ENCODE measurements at regions not wholly inside any gene's neighbourhood (a gene's known extent, or its start where the extent isn't known, plus 50 kb on each side); places are given as distances from the start of the nearest gene placed in this dataset.
"Not testable (repeated sequence)": the region's sequence is repeated elsewhere in the genome, so short reads cannot be mapped to it uniquely, and the experiment has no call there.

GRCh38 chr21:23601549-23601948 lies 2005.7 kb downstream of the MRPL39 start:
- no peaks in the 10 kb centered on the region for H4K20me1 ChIP-seq
- no peaks in the 10 kb centered on the region for H3K36me3 ChIP-seq
- no peaks in the 10 kb centered on the region for H3K27me3 ChIP-seq
- no peak overlapping the region for H3K4me2 ChIP-seq
- no peak overlapping the region for H3K9ac ChIP-seq
- peaks cover 0 to 9% (median 4%) of the 10 kb centered on the region in 11 experiments; a peak in 6 of 22 replicates for H3K9me3 ChIP-seq (replicated peaks in 1 of 11)
- TF ChIP-seq Cebpa-rat (IDR thresholded peaks at IDR 0.05) = no peak
- no peak overlapping the region for H3K27ac ChIP-seq
- H3K4me1 ChIP-seq = no peaks in the 10 kb centered on the region
- no peak overlapping the region for H3K4me3 ChIP-seq

GRCh38 chr21:23593582-23593981 lies 2013.7 kb downstream of the MRPL39 start:
- H3K9me3 ChIP-seq (replicated peaks in 1 of 11) = no peaks in the 10 kb centered on the region
- no peak for TF ChIP-seq Cebpa-rat (IDR thresholded peaks at IDR 0.05)

GRCh38 chr21:23585419-23585818 lies 2021.9 kb downstream of the MRPL39 start:
- peak overlapping the region in 1 of 11 experiments; percentile 10; a peak in 1 of 22 replicates for H3K4me2 ChIP-seq
- H3K4me1 ChIP-seq = no peaks in the 10 kb centered on the region
- H3K27me3 ChIP-seq = no peaks in the 10 kb centered on the region
- no peaks in the 10 kb centered on the region for H4K20me1 ChIP-seq
- no peak for TF ChIP-seq Cebpa-rat (IDR thresholded peaks at IDR 0.05)
- H3K9ac ChIP-seq = no peak overlapping the region
- H3K27ac ChIP-seq = no peak overlapping the region
- no peaks in the 10 kb centered on the region for H3K36me3 ChIP-seq
- H3K4me3 ChIP-seq = no peak overlapping the region
- no peaks in the 10 kb centered on the region for H3K9me3 ChIP-seq (replicated peaks in 1 of 11)

More at GRCh38 chr21:23593582-23593981, 2013.7 kb downstream of the MRPL39 start:
- no peaks in the 10 kb centered on the region for H3K36me3 ChIP-seq
- H4K20me1 ChIP-seq = no peaks in the 10 kb centered on the region
- H3K4me2 ChIP-seq = no peak overlapping the region
- no peaks in the 10 kb centered on the region for H3K27me3 ChIP-seq
- no peak overlapping the region for H3K9ac ChIP-seq
- no peak overlapping the region for H3K27ac ChIP-seq
- H3K4me1 ChIP-seq = no peaks in the 10 kb centered on the region
- H3K4me3 ChIP-seq = no peak overlapping the region

- Histone ChIP-seq H3K36me3 (no peaks in the 10 kb centered on the region), H3K9ac (no peak overlapping the region), H3K27ac (no peak overlapping the region), H3K4me3 (no peak overlapping the region), H4K20me1 (no peaks in the 10 kb centered on the region), H3K9me3 (replicated peaks in 1 of 11) (no peaks in the 10 kb centered on the region), H3K4me1 (no peaks in the 10 kb centered on the region), H3K27me3 (no peaks in the 10 kb centered on the region), H3K4me2 (no peak overlapping the region)
- no peak for TF ChIP-seq Cebpa-rat (IDR thresholded peaks at IDR 0.05)
Observed at GRCh38 chr21:23579573-23579972, 2027.7 kb downstream of the MRPL39 start.

GRCh38 chr21:23578027-23578426 lies 2029.3 kb downstream of the MRPL39 start:
- Histone ChIP-seq H3K4me2 (no peak overlapping the region), H3K4me3 (no peak overlapping the region), H3K4me1 (no peaks in the 10 kb centered on the region), H3K9me3 (replicated peaks in 1 of 11) (no peaks in the 10 kb centered on the region), H3K27ac (no peak overlapping the region), H3K27me3 (no peaks in the 10 kb centered on the region), H3K9ac (no peak overlapping the region), H3K36me3 (no peaks in the 10 kb centered on the region), H4K20me1 (no peaks in the 10 kb centered on the region)
- no peak for TF ChIP-seq Cebpa-rat (IDR thresholded peaks at IDR 0.05)

- Histone ChIP-seq H3K36me3 (no peaks in the 10 kb centered on the region), H3K4me3 (no peak overlapping the region), H3K9ac (no peak overlapping the region), H4K20me1 (no peaks in the 10 kb centered on the region), H3K27ac (no peak overlapping the region), H3K27me3 (no peaks in the 10 kb centered on the region), H3K9me3 (replicated peaks in 1 of 11) (no peaks in the 10 kb centered on the region), H3K4me2 (no peak overlapping the region), H3K4me1 (no peaks in the 10 kb centered on the region)
- no peak for TF ChIP-seq Cebpa-rat (IDR thresholded peaks at IDR 0.05)
Observed at GRCh38 chr21:23574932-23575331, 2032.3 kb downstream of the MRPL39 start.

- H3K9me3 ChIP-seq (replicated peaks in 1 of 11); H3K4me2 ChIP-seq; H3K27ac ChIP-seq; H3K27me3 ChIP-seq; H4K20me1 ChIP-seq; H3K4me3 ChIP-seq; H3K36me3 ChIP-seq; H3K4me1 ChIP-seq; H3K9ac ChIP-seq: not testable (repeated sequence)
Observed at GRCh38 chr21:23548924-23549323, 2058.4 kb downstream of the MRPL39 start.

- Histone ChIP-seq H4K20me1 (no peaks in the 10 kb centered on the region), H3K9me3 (replicated peaks in 1 of 11) (no peaks in the 10 kb centered on the region), H3K27ac (no peak overlapping the region), H3K9ac (no peak overlapping the region), H3K4me1 (no peaks in the 10 kb centered on the region), H3K4me3 (no peak overlapping the region), H3K36me3 (no peaks in the 10 kb centered on the region), H3K27me3 (no peaks in the 10 kb centered on the region), H3K4me2 (no peak overlapping the region)
- no peak for TF ChIP-seq Cebpa-rat (IDR thresholded peaks at IDR 0.05)
Observed at GRCh38 chr21:23543333-23543732, 2063.9 kb downstream of the MRPL39 start.

GRCh38 chr21:23542097-23542496 lies 2065.2 kb downstream of the MRPL39 start:
- Histone ChIP-seq H3K4me1 (no peaks in the 10 kb centered on the region), H3K9ac (no peak overlapping the region), H3K4me3 (no peak overlapping the region), H3K36me3 (no peaks in the 10 kb centered on the region), H3K4me2 (no peak overlapping the region), H3K9me3 (replicated peaks in 1 of 11) (no peaks in the 10 kb centered on the region), H4K20me1 (no peaks in the 10 kb centered on the region), H3K27me3 (no peaks in the 10 kb centered on the region), H3K27ac (no peak overlapping the region)
- no peak for TF ChIP-seq Cebpa-rat (IDR thresholded peaks at IDR 0.05)

- Histone ChIP-seq H3K27ac (no peak overlapping the region), H3K4me1 (no peaks in the 10 kb centered on the region), H4K20me1 (no peaks in the 10 kb centered on the region), H3K4me2 (no peak overlapping the region), H3K9me3 (replicated peaks in 1 of 11) (no peaks in the 10 kb centered on the region), H3K27me3 (no peaks in the 10 kb centered on the region), H3K36me3 (no peaks in the 10 kb centered on the region), H3K9ac (no peak overlapping the region), H3K4me3 (no peak overlapping the region)
- TF ChIP-seq Cebpa-rat (IDR thresholded peaks at IDR 0.05) = no peak
Observed at GRCh38 chr21:23541571-23541970, 2065.7 kb downstream of the MRPL39 start.

- Histone ChIP-seq H4K20me1 (no peaks in the 10 kb centered on the region), H3K9ac (no peak overlapping the region), H3K4me3 (no peak overlapping the region), H3K36me3 (no peaks in the 10 kb centered on the region), H3K27me3 (no peaks in the 10 kb centered on the region), H3K4me2 (no peak overlapping the region), H3K9me3 (replicated peaks in 1 of 11) (no peaks in the 10 kb centered on the region), H3K27ac (no peak overlapping the region), H3K4me1 (no peaks in the 10 kb centered on the region)
- no peak for TF ChIP-seq Cebpa-rat (IDR thresholded peaks at IDR 0.05)
Observed at GRCh38 chr21:23534850-23535249, 2072.4 kb downstream of the MRPL39 start.

Measured in BLaER1 treated with 17β-estradiol and CSF1 and Interleukin-3, amounts not matched to agents 10 nM and 100 nM (cell line).